C4-2B (cell line): ENCODE measurements at regions not wholly inside any gene's neighbourhood (a gene's known extent, or its start where the extent isn't known, plus 50 kb on each side); places are given as distances from the start of the nearest gene placed in this dataset.

Source experiments
- ZFX ChIP-seq: fragments of 450-650 bp; IDR thresholded peaks from 2 replicates; pipeline ENCODE4 v1.6.1; 2017
- TF ChIP-seq, protein P1 (sequence below): fragments of 450-650 bp; conservative IDR thresholded peaks from 2 replicates; pipeline ENCODE4 v1.5.1; 2017; ENCODE audit warnings: mild to moderate bottlenecking

DNA sequence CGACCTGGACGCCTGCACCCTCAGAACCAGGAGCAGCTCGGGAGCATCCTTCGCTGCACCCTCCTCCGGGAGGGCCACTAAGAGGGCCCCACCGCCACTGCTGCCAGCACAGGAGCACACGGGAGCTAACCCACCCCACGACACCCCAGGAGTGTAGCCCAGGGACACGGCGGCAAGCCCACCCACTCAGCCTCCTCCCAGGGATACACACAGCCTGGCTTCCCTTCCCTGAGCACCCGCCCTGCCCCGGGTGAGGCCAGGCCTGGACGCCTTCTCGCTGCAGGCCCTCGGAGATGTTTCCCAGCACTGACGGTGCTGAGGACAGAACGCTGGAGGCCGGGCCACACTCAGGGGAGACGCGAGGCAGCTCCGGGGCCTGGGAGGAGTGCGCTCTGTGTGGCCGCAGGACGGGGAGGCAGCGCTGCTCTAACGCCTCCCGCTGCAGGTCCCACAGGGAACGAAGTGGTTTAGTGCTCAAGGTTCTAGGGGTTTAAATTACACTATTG is 190.4 kb downstream of the BRD1 start:
- TF ChIP-seq, protein P1, sequence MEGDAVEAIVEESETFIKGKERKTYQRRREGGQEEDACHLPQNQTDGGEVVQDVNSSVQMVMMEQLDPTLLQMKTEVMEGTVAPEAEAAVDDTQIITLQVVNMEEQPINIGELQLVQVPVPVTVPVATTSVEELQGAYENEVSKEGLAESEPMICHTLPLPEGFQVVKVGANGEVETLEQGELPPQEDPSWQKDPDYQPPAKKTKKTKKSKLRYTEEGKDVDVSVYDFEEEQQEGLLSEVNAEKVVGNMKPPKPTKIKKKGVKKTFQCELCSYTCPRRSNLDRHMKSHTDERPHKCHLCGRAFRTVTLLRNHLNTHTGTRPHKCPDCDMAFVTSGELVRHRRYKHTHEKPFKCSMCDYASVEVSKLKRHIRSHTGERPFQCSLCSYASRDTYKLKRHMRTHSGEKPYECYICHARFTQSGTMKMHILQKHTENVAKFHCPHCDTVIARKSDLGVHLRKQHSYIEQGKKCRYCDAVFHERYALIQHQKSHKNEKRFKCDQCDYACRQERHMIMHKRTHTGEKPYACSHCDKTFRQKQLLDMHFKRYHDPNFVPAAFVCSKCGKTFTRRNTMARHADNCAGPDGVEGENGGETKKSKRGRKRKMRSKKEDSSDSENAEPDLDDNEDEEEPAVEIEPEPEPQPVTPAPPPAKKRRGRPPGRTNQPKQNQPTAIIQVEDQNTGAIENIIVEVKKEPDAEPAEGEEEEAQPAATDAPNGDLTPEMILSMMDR = no peak
- no peak for TF ChIP-seq ZFX
